ENCODE measurements at regions not wholly inside any gene's neighbourhood (a gene's known extent, or its start where the extent isn't known, plus 50 kb on each side); places are given as distances from the start of the nearest gene placed in this dataset.

DNA sequence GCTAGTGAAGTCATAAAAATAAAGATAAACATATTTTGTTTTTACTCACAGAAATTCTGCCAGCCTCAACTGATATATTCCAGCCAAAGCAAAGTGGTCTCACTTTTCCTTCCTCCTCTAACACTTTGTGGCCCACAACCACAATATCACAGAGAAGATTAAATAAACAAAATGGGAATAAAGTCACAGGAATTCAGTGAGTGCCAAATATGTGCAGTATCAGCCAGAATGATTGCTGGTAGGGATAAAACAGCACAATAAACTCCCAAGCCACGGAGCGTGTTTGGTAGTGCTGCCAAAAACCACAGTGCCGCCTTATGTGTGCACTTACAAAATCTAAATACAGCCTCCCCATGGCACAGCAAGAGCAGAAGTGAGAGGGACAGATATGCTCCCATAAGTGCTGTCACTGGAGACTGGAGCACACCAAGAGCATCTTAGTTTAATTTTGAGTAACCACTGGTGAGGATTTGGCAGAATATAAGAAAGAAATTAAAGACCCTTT is 155.8 kb downstream of the POM121L12 start:
- no peak overlapping the region for H3K27ac ChIP-seq
- intact Hi-C loops (cut with DNase I), result no loop called here
- 16 to 48% (median 16%) methylated on average over 3 of the region's 3 CpGs for WGBS, 3 donors
- DNase-seq, result no peak
- no peaks in the 10 kb centered on the region for H3K27me3 ChIP-seq
- H3K4me3 ChIP-seq, result no peak overlapping the region
- H3K36me3 ChIP-seq, result no peaks in the 10 kb centered on the region
- peaks cover 1% of the 10 kb centered on the region for H3K4me1 ChIP-seq (ENCODE audit: insufficient read depth)
- TF ChIP-seq POLR2A (IDR thresholded peaks at IDR 0.05), result no peak
- TF ChIP-seq EP300 (IDR thresholded peaks at IDR 0.05), result no peak
- no peaks in the 10 kb centered on the region for H3K9me3 ChIP-seq

- Histone ChIP-seq H3K9me3 (no peaks in the 10 kb centered on the region), H3K27ac (no peak overlapping the region), H3K4me3 (no peak overlapping the region), H3K27me3 (no peaks in the 10 kb centered on the region), H3K4me1 (ENCODE audit: insufficient read depth) (peaks cover 1% of the 10 kb centered on the region), H3K36me3 (no peaks in the 10 kb centered on the region)
- intact Hi-C loops (cut with DNase I), result no loop called here
- TF ChIP-seq POLR2A (IDR thresholded peaks at IDR 0.05), result no peak
- TF ChIP-seq, protein P1, sequence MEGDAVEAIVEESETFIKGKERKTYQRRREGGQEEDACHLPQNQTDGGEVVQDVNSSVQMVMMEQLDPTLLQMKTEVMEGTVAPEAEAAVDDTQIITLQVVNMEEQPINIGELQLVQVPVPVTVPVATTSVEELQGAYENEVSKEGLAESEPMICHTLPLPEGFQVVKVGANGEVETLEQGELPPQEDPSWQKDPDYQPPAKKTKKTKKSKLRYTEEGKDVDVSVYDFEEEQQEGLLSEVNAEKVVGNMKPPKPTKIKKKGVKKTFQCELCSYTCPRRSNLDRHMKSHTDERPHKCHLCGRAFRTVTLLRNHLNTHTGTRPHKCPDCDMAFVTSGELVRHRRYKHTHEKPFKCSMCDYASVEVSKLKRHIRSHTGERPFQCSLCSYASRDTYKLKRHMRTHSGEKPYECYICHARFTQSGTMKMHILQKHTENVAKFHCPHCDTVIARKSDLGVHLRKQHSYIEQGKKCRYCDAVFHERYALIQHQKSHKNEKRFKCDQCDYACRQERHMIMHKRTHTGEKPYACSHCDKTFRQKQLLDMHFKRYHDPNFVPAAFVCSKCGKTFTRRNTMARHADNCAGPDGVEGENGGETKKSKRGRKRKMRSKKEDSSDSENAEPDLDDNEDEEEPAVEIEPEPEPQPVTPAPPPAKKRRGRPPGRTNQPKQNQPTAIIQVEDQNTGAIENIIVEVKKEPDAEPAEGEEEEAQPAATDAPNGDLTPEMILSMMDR (IDR thresholded peaks at IDR 0.05), result no peak
- TF ChIP-seq EP300 (IDR thresholded peaks at IDR 0.05), result no peak
- no peak for DNase-seq
- WGBS, 3 donors, result 71 to 84% (median 81%) methylated on average over 6 of the region's 6 CpGs
Observed at GRCh38 chr7:53191836-53192443, 156.5 kb downstream of the POM121L12 start.

GRCh38 chr7:53205006-53205405 is 169.6 kb downstream of the POM121L12 start:
- intact Hi-C loops (cut with DNase I), result no loop called here
- Histone ChIP-seq H3K4me3 (no peak overlapping the region), H3K36me3 (no peaks in the 10 kb centered on the region), H3K9me3 (no peaks in the 10 kb centered on the region), H3K27me3 (no peaks in the 10 kb centered on the region), H3K27ac (no peak overlapping the region), H3K4me1 (ENCODE audit: insufficient read depth) (no peaks in the 10 kb centered on the region)
- TF ChIP-seq EP300 (IDR thresholded peaks at IDR 0.05), result no peak
- TF ChIP-seq, protein P1 (IDR thresholded peaks at IDR 0.05), result no peak
- no peak for TF ChIP-seq POLR2A (IDR thresholded peaks at IDR 0.05)
- no peak for DNase-seq
- 60 to 83% (median 80%) methylated on average over 3 of the region's 3 CpGs for WGBS, 3 donors

- Histone ChIP-seq H3K27me3 (no peaks in the 10 kb centered on the region), H3K27ac (no peak overlapping the region), H3K4me1 (ENCODE audit: insufficient read depth) (no peaks in the 10 kb centered on the region), H3K36me3 (no peaks in the 10 kb centered on the region), H3K4me3 (no peak overlapping the region), H3K9me3 (no peaks in the 10 kb centered on the region)
- intact Hi-C loops (cut with DNase I), result no loop called here
- WGBS, 3 donors, result 75 to 91% (median 78%) methylated on average over 3 of the region's 3 CpGs
- TF ChIP-seq EP300 (IDR thresholded peaks at IDR 0.05), result no peak
- TF ChIP-seq, protein P1 (IDR thresholded peaks at IDR 0.05), result no peak
- no peak for DNase-seq
Observed at GRCh38 chr7:53209129-53209528, 173.7 kb downstream of the POM121L12 start.

GRCh38 chr7:53214463-53214862 is 179.0 kb downstream of the POM121L12 start:
- no peaks in the 10 kb centered on the region for H3K27me3 ChIP-seq
- H3K27ac ChIP-seq, result no peak overlapping the region
- TF ChIP-seq POLR2A (IDR thresholded peaks at IDR 0.05) (no peak), EP300 (IDR thresholded peaks at IDR 0.05) (no peak)
- TF ChIP-seq, protein P1 (IDR thresholded peaks at IDR 0.05), result no peak
- H3K36me3 ChIP-seq, result no peaks in the 10 kb centered on the region
- H3K4me1 ChIP-seq (ENCODE audit: insufficient read depth), result no peaks in the 10 kb centered on the region
- 82 to 89% (median 87%) methylated on average over 1 of the region's 1 CpG for WGBS, 3 donors
- no peak for DNase-seq
- no peaks in the 10 kb centered on the region for H3K9me3 ChIP-seq
- intact Hi-C loops (cut with DNase I), result no loop called here
- H3K4me3 ChIP-seq, result no peak overlapping the region
